Bronchial epithelial cell (primary cell): ENCODE measurements at regions not wholly inside any gene's neighbourhood (a gene's known extent, or its start where the extent isn't known, plus 50 kb on each side); places are given as distances from the start of the nearest gene placed in this dataset.

Source experiments
- DNase-seq: peaks from one replicate; pipeline ENCODE4 v3.0.0-alpha.2; 2010; ENCODE audit warnings: low read depth
- FAIRE-seq: peaks from 2 replicates; lab custom pipeline; 2011; peaks lifted over from hg19 to GRCh38; lab: Jason Lieb, UNC
- H3K27me3 ChIP-seq: 2 replicates; pipeline ENCODE4 v1.5.1; 2011; ENCODE audit warnings: low read length; ENCODE audit not compliant: control insufficient read depth, insufficient read depth
- H3K36me3 ChIP-seq: 2 replicates; pipeline ENCODE4 v1.5.1; 2011; ENCODE audit warnings: low read length; ENCODE audit not compliant: control insufficient read depth, insufficient read depth
- H3K4me3 ChIP-seq: 2 replicates; pipeline ENCODE4 v1.5.1; 2011; ENCODE audit warnings: mild to moderate bottlenecking, low read depth, low read length, control low read depth
- CTCF ChIP-seq: IDR thresholded peaks from 2 replicates; pipeline ENCODE4 v1.5.1; 2011; ENCODE audit warnings: mild to moderate bottlenecking, moderate library complexity, low read length, control low read depth, inconsistent platforms; ENCODE audit not compliant: insufficient read depth, severe bottlenecking

GRCh38 chr5:4720831-4721230 lies 419.3 kb upstream of the ADAMTS16 start:
- Histone ChIP-seq H3K4me3 (no peak overlapping the region), H3K36me3 (no peaks in the 10 kb centered on the region), H3K27me3 (no peaks in the 10 kb centered on the region)
- no peak for TF ChIP-seq CTCF
- FAIRE-seq (no peak), DNase-seq (peak; percentile 5)

- no peak overlapping the region for H3K4me3 ChIP-seq
- no peak for TF ChIP-seq CTCF
- FAIRE-seq: no peak
- H3K36me3 ChIP-seq: no peaks in the 10 kb centered on the region
- DNase-seq: no peak
- H3K27me3 ChIP-seq: no peaks in the 10 kb centered on the region
These were observed 417.2 kb upstream of the ADAMTS16 start for GRCh38 chr5:4722886-4723285.

GRCh38 chr5:4725594-4725993 lies 414.5 kb upstream of the ADAMTS16 start:
- Histone ChIP-seq H3K36me3 (no peaks in the 10 kb centered on the region), H3K4me3 (no peak overlapping the region), H3K27me3 (no peaks in the 10 kb centered on the region)
- DNase-seq (no peak), FAIRE-seq (no peak)
- no peak for TF ChIP-seq CTCF

GRCh38 chr5:4730279-4730678 lies 409.9 kb upstream of the ADAMTS16 start:
- TF ChIP-seq CTCF: no peak
- Histone ChIP-seq H3K27me3 (no peaks in the 10 kb centered on the region), H3K4me3 (no peak overlapping the region), H3K36me3 (no peaks in the 10 kb centered on the region)
- no peak for DNase-seq
- no peak for FAIRE-seq

- DNase-seq: no peak
- no peak for TF ChIP-seq CTCF
- no peak overlapping the region for H3K4me3 ChIP-seq
- FAIRE-seq: no peak
- H3K36me3 ChIP-seq: no peaks in the 10 kb centered on the region
- no peaks in the 10 kb centered on the region for H3K27me3 ChIP-seq
These were observed 405.8 kb upstream of the ADAMTS16 start for GRCh38 chr5:4734348-4734747.

- DNase-seq (no peak), FAIRE-seq (no peak)
- H3K27me3 ChIP-seq: no peaks in the 10 kb centered on the region
- no peak for TF ChIP-seq CTCF
- H3K36me3 ChIP-seq: no peaks in the 10 kb centered on the region
- no peak overlapping the region for H3K4me3 ChIP-seq
These were observed 404.9 kb upstream of the ADAMTS16 start for GRCh38 chr5:4735261-4735660.
